MG63 (cell line): ENCODE measurements at regions not wholly inside any gene's neighbourhood (a gene's known extent, or its start where the extent isn't known, plus 50 kb on each side); places are given as distances from the start of the nearest gene placed in this dataset.

Experiments
- DNase-seq: peaks from one replicate; pipeline ENCODE4 v3.0.0-alpha.2; 2020
- H3K27me3 ChIP-seq: fragments of 250-450 bp; sonication (Bioruptor Pico); 2 replicates; pipeline ENCODE4 v1.5.1; 2020; ENCODE audit warnings: mild to moderate bottlenecking, moderate library complexity
- H3K36me3 ChIP-seq: fragments of 250-450 bp; sonication (Bioruptor Pico); 2 replicates; pipeline ENCODE4 v1.5.1; 2020; ENCODE audit warnings: mild to moderate bottlenecking, moderate library complexity
- H3K4me3 ChIP-seq: fragments of 250-450 bp; sonication (Bioruptor Pico); 2 replicates; pipeline ENCODE4 v1.5.1; 2020; ENCODE audit warnings: mild to moderate bottlenecking, moderate library complexity
- H3K9me3 ChIP-seq: fragments of 250-450 bp; sonication (Bioruptor Pico); 2 replicates; pipeline ENCODE4 v1.5.1; 2020; ENCODE audit warnings: mild to moderate bottlenecking, moderate library complexity

DNA sequence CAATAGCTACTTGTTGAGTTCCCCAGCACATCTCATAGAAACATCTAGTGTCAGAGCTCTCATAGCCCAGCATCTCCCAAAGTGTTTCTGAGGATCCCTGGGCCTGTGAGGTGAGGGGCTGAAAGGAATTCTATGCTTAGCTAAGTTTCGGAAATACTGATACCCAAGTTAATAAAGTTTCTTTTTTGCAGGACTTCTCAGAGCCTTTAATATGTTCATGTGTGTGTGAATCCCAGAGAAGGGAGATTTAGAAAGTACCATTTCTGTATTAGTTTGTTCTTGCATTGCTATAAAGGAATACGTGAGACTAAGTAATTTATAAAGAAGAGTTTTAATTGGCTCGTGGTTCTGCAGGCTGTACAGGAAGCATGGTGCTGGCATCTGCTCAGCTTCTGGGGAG is 211.2 kb downstream of the TSN start:
- Histone ChIP-seq H3K27me3 (peaks cover 9% of the 10 kb centered on the region), H3K36me3 (no peaks in the 10 kb centered on the region), H3K9me3 (no peaks in the 10 kb centered on the region), H3K4me3 (no peak overlapping the region)
- no peak for DNase-seq

DNA sequence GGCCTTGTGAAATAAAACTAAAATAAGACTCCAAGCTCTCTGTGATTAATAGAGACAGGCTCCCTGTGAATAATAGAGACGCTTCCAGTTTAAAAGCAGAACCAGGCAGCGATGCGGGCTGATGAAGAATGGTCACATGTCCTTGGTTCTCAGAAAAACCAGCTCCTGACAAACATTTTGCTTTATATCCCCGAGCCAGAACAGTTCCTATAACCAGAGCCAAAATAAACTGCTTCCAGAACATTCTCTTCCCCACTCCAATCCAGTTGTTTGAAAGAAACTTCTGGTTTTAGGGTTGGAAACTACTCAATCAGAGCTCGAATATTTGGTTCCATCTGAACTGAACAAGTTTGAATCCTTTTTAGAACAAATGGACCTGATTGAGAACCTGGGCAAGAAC is 213.7 kb downstream of the TSN start:
- no peak for DNase-seq
- peaks cover 9% of the 10 kb centered on the region for H3K27me3 ChIP-seq
- no peak overlapping the region for H3K4me3 ChIP-seq
- H3K36me3 ChIP-seq: no peaks in the 10 kb centered on the region
- H3K9me3 ChIP-seq: no peaks in the 10 kb centered on the region

DNA sequence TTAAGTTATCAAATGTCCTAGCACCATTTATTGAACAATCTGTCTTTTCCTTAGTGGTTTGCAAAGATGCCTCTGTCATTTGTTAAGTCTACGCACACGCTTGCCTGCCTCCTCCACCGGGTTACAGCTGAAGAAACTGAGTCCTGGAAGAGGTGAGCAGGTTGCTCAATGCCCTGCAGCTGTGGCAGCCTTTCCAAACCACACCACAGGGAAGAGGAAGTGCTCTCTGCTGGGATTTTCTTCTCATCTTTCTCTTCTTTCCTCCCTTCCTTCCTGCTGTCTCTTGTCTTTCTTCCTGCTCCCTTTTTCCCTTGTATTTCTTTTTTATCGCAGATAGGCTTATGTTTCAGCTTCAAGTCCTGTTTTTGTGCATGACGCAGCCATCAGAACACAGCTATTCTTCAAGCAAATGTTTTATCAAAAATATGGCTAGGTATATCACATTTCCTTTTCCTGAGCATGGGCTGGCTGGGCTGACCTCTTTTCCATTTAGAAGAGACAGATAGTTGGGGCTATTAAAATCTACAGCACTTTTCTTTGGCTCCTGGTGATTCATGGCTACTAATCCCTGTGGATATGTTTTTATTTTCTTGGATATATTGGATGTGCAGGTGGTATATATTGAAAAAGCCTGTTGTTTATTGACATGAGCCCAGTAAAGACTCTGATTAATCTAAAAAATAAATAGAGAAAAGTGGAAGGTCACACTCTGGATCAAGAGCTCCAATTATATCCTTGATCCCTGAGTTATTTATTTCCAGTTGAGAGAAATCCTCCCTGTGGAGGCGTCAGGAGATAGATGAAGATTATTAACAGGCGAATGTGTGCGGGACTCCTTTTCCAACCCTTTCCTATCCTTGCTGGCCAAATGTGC is 214.6 kb downstream of the TSN start:
- Histone ChIP-seq H3K4me3 (no peak overlapping the region), H3K9me3 (no peaks in the 10 kb centered on the region), H3K27me3 (peaks cover 9% of the 10 kb centered on the region), H3K36me3 (no peaks in the 10 kb centered on the region)
- DNase-seq: no peak

DNA sequence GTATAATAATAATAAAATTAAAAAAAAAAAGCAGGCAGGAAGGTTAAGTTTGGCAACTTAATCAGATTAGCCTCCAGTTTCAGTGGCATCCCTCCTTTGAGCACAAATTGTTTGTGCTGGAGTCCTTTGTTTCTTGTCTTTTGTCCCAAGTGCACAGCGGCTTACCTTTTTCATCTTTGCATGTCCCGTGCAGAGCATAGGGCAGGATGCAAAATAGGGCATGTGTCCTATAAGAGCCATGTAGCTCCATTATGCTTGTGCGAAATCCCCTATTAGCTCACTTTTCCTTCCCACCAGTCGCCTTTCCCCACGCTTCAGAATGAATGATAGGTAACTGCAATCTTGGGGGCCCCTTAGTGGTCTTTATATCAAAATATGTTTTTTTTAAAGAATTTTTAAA is 216.8 kb downstream of the TSN start:
- Histone ChIP-seq H3K9me3 (no peaks in the 10 kb centered on the region), H3K27me3 (peaks cover 9% of the 10 kb centered on the region), H3K36me3 (no peaks in the 10 kb centered on the region), H3K4me3 (no peak overlapping the region)
- DNase-seq: no peak

DNA sequence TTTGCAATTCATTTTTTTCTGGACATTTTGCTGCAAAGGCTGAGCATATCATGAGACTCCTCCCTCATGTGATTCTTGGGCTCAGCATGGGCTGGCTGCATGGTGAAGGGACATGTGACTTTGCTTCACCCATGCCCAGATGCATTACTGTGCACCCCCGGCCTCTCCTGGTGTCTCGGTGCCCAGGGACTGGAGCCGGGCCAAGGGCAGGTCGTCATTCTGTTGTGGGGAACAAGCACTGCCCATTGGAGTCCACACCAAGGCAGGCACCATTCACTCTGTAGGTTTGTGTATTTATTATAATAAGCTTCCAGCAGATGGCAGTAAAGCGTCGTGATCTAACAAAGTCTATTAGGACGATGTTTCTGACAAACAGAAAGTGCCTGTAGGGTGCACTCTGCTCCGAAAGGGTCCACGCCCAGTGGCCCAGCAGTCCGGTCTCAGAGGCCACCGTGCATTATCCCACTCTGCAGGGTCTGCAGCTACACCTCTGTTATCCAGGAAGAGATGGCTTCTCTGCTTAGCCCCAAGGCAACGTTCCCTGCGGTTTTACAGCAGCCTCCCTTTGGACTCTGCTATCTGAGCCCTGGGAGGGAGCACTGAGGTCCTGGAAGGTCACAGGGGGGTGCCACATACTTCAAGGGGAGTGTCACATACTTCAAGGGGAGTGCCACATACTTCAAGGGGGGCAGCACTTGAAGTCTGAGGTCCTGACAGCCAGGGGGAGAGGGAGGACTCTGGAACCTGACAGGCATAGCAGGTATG is 219.6 kb downstream of the TSN start:
- H3K36me3 ChIP-seq: no peaks in the 10 kb centered on the region
- no peaks in the 10 kb centered on the region; the same call in 1 of the 2 replicates for H3K27me3 ChIP-seq
- peak; percentile 37 for DNase-seq
- peak overlapping the region; percentile 23; the same call in 1 of the 2 replicates for H3K4me3 ChIP-seq
- H3K9me3 ChIP-seq: no peaks in the 10 kb centered on the region

DNA sequence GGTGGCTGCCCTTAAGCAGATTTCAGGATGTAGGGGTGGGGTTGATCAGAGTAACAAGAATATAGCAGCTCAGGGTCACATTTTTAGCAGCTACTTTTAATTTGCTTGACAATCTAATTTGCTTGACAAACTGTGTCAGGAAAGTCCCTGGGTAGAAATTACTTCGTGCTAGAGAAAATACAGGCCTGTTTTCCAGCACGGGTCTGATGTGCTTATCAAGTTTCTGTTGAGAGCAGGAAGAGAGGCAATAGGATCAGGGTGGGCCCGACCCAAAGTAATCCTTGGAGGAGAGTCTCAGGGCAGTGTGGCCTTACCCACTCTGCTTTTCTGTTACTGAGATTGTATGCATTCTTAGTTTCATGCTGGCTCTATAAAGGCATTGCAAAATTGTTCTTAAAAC is 221.5 kb downstream of the TSN start:
- Histone ChIP-seq H3K9me3 (no peaks in the 10 kb centered on the region), H3K27me3 (no peaks in the 10 kb centered on the region; the same call in 1 of the 2 replicates), H3K4me3 (no peak overlapping the region), H3K36me3 (no peaks in the 10 kb centered on the region)
- no peak for DNase-seq

DNA sequence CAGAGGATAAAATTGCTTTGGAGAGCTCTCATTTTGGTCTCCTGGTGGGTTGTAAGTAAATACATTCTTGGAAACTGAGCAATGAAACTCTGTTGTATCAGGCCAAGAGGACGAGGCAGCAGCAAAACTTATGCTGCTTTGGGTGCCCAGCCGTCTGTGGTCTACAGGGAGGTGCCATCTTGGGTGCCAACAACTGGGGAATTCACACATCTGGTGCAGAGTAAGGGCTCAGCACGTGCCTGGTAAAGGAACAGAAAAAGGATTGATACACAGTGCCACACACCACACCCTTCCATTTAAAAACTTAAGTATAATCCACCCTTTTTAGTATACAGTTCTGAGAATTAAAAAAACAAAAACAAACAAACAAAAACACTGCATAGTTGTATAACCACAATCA is 221.9 kb downstream of the TSN start:
- Histone ChIP-seq H3K4me3 (no peak overlapping the region), H3K27me3 (no peaks in the 10 kb centered on the region; the same call in 1 of the 2 replicates), H3K36me3 (no peaks in the 10 kb centered on the region), H3K9me3 (no peaks in the 10 kb centered on the region)
- DNase-seq: peak; percentile 19

DNA sequence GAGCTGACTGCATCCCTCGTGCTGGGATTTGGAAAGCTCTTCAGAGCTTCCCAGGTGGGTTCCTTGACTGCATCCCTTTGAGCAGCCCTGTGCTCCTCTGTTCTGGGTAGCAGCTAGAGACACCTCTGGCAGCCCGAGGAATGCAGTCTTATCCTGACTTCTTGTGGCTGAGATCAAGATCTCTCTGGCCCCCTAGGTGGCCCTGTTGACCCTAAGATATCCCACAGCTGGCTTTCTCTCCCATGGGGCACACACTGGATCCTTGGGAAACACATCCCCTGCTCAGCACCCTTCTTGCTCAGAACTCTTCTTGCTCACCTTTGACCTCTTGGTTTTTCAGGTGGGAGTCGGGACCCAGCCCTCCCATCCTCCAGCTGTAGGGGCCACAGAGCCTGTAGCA is 237.2 kb downstream of the TSN start:
- no peaks in the 10 kb centered on the region for H3K36me3 ChIP-seq
- H3K4me3 ChIP-seq: no peak overlapping the region
- H3K9me3 ChIP-seq: peaks cover 2% of the 10 kb centered on the region; the same call in 1 of the 2 replicates
- H3K27me3 ChIP-seq: no peaks in the 10 kb centered on the region; the same call in 1 of the 2 replicates
- DNase-seq: no peak

DNA sequence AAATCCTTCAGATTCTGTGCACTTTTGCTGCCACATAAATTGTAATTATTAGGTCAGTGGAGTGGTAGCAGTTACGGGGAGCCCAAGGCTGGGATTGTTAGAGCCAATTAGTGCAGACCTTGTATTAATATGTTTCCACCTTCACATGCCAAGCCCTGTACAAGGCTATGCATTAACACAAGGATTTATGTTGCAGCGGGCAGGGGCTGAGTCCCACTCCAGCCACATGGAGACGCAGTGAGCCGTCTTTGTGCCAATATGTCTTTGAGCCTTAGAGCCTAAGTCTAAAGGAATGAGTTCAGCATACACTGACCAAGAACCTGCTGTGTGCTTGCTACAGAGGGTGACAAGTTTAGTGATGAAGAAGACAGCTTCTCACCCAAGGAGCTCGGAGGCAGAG is 238.2 kb downstream of the TSN start:
- no peak for DNase-seq
- Histone ChIP-seq H3K27me3 (no peaks in the 10 kb centered on the region; the same call in 1 of the 2 replicates), H3K36me3 (no peaks in the 10 kb centered on the region), H3K4me3 (no peak overlapping the region), H3K9me3 (no peaks in the 10 kb centered on the region; the same call in 1 of the 2 replicates)

DNA sequence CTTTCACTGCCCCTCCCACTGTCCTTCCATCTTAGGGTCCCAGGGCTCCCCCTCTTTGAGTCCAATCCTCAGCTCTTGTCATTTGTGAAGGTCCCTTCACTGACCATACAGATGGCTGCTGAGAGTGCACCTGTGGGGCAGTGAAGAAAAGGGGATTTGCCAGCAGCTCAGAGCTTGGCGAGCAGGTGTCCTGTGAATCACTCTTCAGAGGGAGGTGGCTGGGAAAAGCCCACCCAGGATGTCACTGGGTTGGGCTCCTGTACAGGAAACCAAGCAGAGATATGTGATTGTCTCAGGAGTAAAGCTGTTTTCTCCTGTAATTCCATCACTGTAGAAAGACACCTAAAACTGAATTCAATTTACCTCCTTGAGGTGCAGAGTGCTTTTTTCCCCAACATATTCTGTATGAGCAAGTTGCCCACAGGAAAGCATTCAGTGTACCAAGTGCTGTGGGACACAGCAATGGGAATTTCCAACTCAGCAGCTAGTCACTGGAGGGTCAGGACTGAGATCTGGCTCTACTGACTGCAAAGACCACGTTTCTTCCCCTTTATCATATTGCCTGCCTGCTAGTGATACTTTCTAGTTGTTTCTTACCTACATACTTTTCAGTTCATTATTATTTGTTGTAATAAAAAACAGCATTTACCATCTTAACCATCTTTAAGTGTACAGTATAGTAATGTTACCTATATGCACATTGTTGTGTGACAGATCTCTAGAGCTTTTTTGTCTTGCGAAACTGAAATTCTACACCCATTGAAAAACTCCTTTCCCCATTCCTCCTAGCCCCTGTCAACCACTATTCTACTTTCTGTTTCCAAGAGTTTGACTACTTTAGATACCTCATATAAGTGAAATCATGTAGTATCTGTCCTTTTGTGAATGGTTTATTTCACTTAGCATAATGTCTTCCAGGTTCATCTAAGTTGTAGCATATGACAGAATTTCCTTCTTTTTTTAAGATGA is 239.1 kb downstream of the TSN start:
- Histone ChIP-seq H3K36me3 (no peaks in the 10 kb centered on the region), H3K4me3 (no peak overlapping the region), H3K27me3 (no peaks in the 10 kb centered on the region; the same call in 1 of the 2 replicates), H3K9me3 (no peaks in the 10 kb centered on the region)
- DNase-seq: no peak

DNA sequence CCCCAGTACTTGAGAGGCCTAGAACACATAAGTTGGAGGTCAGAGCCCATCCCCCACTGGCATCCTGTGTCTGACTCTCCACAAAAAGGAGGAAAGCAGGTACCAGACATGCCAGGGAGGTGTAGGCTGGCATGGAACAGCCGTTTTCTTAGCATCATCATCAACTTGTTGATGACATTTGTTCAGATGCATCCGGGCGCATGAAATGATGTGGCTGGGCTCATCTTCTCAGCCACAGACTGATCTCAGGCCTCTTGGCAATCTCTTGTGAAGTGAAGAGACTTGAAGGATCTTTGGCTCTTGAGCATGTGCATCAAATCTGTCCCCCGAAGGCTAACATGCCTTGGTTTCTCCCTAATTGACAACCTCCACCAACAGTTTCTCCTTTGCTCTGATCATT is 243.3 kb downstream of the TSN start:
- Histone ChIP-seq H3K4me3 (no peak overlapping the region), H3K27me3 (no peaks in the 10 kb centered on the region; the same call in 1 of the 2 replicates), H3K9me3 (no peaks in the 10 kb centered on the region), H3K36me3 (no peaks in the 10 kb centered on the region)
- no peak for DNase-seq

DNA sequence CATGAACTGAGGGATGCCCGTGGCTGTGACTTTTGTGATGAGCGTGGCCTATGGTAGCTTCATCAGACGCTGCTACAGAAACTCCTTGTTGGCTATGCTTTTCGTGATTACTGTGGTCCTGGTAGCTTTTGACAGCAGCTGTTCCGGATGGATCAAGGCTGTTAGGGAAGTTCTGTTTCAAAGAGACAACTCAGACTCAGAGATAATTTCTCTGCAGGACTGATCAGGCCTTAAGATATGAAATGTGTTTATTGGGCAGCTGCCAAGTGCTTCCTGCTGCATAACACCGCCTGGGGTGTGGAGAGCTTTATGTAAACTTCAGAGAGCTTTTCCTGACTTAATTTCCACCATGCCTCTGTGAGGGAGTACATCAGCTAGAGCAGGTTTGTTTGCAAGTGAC is 243.8 kb downstream of the TSN start:
- H3K9me3 ChIP-seq: no peaks in the 10 kb centered on the region
- H3K27me3 ChIP-seq: no peaks in the 10 kb centered on the region; the same call in 1 of the 2 replicates
- no peaks in the 10 kb centered on the region for H3K36me3 ChIP-seq
- no peak overlapping the region for H3K4me3 ChIP-seq
- no peak for DNase-seq

DNA sequence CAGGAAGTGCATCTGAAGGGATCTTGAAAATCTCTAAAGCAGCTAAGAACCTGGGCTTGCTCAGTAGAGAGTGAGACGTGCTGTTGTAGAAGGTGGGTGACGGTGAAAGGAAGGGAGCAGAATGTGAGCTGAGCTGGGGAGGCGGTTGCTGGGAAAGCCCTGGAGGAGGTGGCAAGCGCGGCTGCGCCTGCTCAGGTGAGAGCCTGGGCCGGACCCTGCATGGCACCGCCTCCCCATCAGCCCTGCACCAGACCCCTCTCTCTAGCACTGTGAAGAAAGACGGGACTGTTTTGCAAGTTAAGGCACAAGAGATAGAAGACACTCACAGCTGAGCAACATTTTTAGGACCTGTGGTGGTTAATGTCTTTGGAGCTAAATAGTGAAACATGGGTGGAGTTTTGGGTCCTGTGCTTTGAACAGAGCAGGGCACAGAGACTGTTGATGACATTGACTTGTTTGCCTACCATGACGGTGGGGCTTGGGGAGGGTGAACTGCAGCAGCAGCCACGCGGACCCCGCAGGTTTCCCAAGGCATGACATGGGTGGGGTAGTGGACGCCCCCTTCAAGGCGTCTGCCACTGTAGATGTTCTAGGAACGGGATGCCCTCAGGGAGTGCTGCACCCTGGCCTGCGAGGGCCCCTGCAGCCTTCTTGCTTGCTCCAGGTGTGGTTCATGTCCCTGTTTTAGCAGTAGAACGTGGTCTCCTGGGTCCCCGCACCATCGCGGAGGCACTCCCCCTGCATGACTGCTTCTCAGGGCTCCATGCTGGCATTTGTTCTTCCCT is 245.3 kb downstream of the TSN start:
- DNase-seq: no peak
- no peaks in the 10 kb centered on the region for H3K36me3 ChIP-seq
- H3K9me3 ChIP-seq: no peaks in the 10 kb centered on the region
- H3K27me3 ChIP-seq: no peaks in the 10 kb centered on the region
- no peak overlapping the region for H3K4me3 ChIP-seq

DNA sequence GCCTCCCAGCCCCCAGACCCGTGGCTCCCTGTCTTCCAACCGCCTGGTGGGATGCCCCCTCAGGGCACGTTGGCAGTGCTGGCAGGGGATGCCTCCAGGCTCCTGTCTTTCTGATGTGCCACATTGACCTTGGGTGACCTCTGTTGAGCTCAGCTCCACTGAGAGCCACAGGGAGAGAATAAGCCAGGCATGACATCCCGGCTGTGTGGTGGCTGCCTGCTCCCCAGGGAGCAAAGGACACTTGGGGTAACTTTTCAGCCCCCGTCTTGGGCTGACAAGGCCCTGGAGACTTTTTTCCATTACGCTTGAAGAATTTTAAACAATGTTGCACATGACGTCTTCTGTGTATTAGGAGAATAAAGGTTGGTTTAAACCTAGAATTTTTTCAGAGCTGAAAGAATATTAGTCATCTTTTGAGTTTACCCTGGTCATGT is 246.0 kb downstream of the TSN start:
- H3K9me3 ChIP-seq: no peaks in the 10 kb centered on the region
- DNase-seq: no peak
- H3K27me3 ChIP-seq: no peaks in the 10 kb centered on the region
- H3K36me3 ChIP-seq: no peaks in the 10 kb centered on the region
- H3K4me3 ChIP-seq: no peak overlapping the region

DNA sequence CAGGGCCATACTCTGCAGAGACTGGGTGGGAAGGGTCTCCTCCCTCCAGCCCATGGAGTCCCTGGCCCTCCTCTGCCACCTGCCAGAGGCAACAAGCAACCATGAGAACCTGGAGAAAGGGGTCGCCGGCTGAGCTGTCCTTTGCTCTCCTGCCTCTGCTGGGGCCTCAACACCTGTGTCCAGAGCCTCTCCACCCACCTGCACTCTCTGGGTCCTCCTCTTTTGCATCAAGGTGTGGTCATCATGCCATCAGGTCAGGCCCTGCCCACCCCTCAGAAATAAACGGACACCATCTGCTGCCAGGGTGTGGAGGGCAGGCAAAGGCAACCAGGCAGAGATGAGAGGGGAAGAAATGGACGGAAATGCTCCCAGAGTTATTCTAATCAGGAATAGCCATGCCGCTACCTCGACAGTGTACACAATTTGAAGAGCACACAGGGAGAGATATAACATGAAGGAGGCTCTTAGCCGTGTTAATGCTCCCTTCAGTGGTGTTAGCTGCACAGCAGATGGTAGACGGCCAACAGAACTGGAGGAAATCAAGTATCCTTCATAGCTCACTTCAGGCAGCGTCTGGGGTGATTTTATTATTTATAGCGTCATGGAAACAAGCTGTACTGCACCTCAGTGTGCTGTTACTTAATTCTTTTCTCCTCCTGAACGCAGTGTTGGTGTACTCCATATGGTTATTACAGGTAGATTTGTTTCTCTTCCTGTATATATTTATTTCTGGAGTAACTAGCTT is 247.9 kb downstream of the TSN start:
- no peak for DNase-seq
- H3K4me3 ChIP-seq: no peak overlapping the region
- no peaks in the 10 kb centered on the region for H3K36me3 ChIP-seq
- no peaks in the 10 kb centered on the region; the same call in 1 of the 2 replicates for H3K27me3 ChIP-seq
- H3K9me3 ChIP-seq: no peaks in the 10 kb centered on the region
